HEK293 (cell line): ENCODE measurements at regions not wholly inside any gene's neighbourhood (a gene's known extent, or its start where the extent isn't known, plus 50 kb on each side); places are given as distances from the start of the nearest gene placed in this dataset.

Experiments used
- CTCF ChIA-PET: fragments of 350-600 bp; formaldehyde crosslinking; extraction: SDS; loops from one replicate; lab custom pipeline; 2021; ENCODE audit warnings: antibody characterized with exemption; lab: Yijun Ruan, JAX
- POLR2A ChIA-PET: fragments of 300-600 bp; formaldehyde crosslinking; extraction: SDS; loops from one replicate; lab custom pipeline; 2020; ENCODE audit warnings: antibody characterized with exemption, inconsistent platforms; lab: Yijun Ruan, JAX
- H3K27ac ChIP-seq: fragments of 200-500 bp; sonication (Bioruptor generic); 2 replicates; pipeline ENCODE4 v1.5.1; 2014; ENCODE audit warnings: low read depth, low read length, control low read depth, inconsistent platforms; ENCODE audit errors: extremely low read depth
- H3K36me3 ChIP-seq, 2 experiments: fragments of 200-500 bp in 1 of 2; sonication (Bioruptor generic) in 1 of 2; 1 replicate in 1 of 2; 2 replicates in 1 of 2; pipeline ENCODE4 v1.5.1; 2014 to 2017; ENCODE audit warnings: inconsistent platforms in 2 of 2, low read length in 2 of 2; ENCODE audit not compliant: control insufficient read depth in 2 of 2, insufficient read depth in 1 of 2
- H3K4me1 ChIP-seq: fragments of 200-500 bp; sonication (Bioruptor generic); 2 replicates; pipeline ENCODE4 v1.5.1; 2014; ENCODE audit warnings: mild to moderate bottlenecking, low read length, inconsistent platforms; ENCODE audit not compliant: control insufficient read depth, insufficient read depth
- H3K4me3 ChIP-seq: 2 replicates; pipeline ENCODE4 v1.5.1; 2011; ENCODE audit warnings: low read depth, mild to moderate bottlenecking, control low read depth, low read length, moderate library complexity
- H3K9me3 ChIP-seq: fragments of 200-500 bp; sonication (Bioruptor generic); 2 replicates; pipeline ENCODE4 v1.5.1; 2014; ENCODE audit warnings: low read depth, low read length, inconsistent platforms; ENCODE audit not compliant: control insufficient read depth, insufficient read depth
- BCL11B ChIP-seq: fragments of 450-650 bp; formaldehyde crosslinking; IDR thresholded peaks from 2 replicates; pipeline ENCODE4 v1.5.1; 2016; ENCODE audit warnings: low read depth, missing biosample characterization, missing genetic modification characterization
- FEZF1 ChIP-seq: fragments of 450-650 bp; formaldehyde crosslinking; IDR thresholded peaks from 2 replicates; pipeline ENCODE4 v1.5.1; 2016; ENCODE audit warnings: missing biosample characterization, missing genetic modification characterization
- KLF9 ChIP-seq: fragments of 450-650 bp; formaldehyde crosslinking; IDR thresholded peaks from 2 replicates; pipeline ENCODE4 v1.5.1; 2016; ENCODE audit warnings: missing biosample characterization, missing genetic modification characterization, low read depth
- MEIS1 ChIP-seq: sonication (generic); formaldehyde crosslinking; IDR thresholded peaks from 2 replicates; pipeline ENCODE4 v1.8.1; 2022; ENCODE audit warnings: missing genetic modification reagents, mild to moderate bottlenecking, borderline replicate concordance
- REPIN1 ChIP-seq: fragments of 450-650 bp; formaldehyde crosslinking; IDR thresholded peaks from 2 replicates; pipeline ENCODE4 v1.5.1; 2017; ENCODE audit warnings: missing biosample characterization, missing genetic modification characterization, low read depth
- ZBTB48 ChIP-seq: fragments of 450-650 bp; formaldehyde crosslinking; IDR thresholded peaks from 2 replicates; pipeline ENCODE4 v1.5.1; 2016; ENCODE audit warnings: missing biosample characterization, missing genetic modification characterization
- ZNF19 ChIP-seq: fragments of 450-650 bp; formaldehyde crosslinking; IDR thresholded peaks from 2 replicates; pipeline ENCODE4; 2016; ENCODE audit warnings: missing biosample characterization, missing genetic modification characterization, low read depth
- ZNF214 ChIP-seq: fragments of 450-650 bp; formaldehyde crosslinking; IDR thresholded peaks from 2 replicates; pipeline ENCODE4 v1.5.1; 2017; ENCODE audit warnings: missing biosample characterization, mild to moderate bottlenecking, missing genetic modification characterization, borderline replicate concordance
- ZNF391 ChIP-seq: fragments of 450-650 bp; formaldehyde crosslinking; IDR thresholded peaks from 2 replicates; pipeline ENCODE4 v1.5.1; 2016; ENCODE audit warnings: low read depth, missing biosample characterization, missing genetic modification characterization, borderline replicate concordance
- ZNF416 ChIP-seq: fragments of 450-650 bp; formaldehyde crosslinking; IDR thresholded peaks from 2 replicates; pipeline ENCODE4 v1.5.1; 2016; ENCODE audit warnings: missing biosample characterization, missing genetic modification characterization
- ZNF510 ChIP-seq: fragments of 450-650 bp; formaldehyde crosslinking; IDR thresholded peaks from 2 replicates; pipeline ENCODE4 v1.5.1; 2018; ENCODE audit warnings: mild to moderate bottlenecking, missing genetic modification characterization, missing biosample characterization; ENCODE audit not compliant: insufficient replicate concordance
- ZNF610 ChIP-seq: fragments of 450-650 bp; formaldehyde crosslinking; IDR thresholded peaks from 2 replicates; pipeline ENCODE4 v1.5.1; 2016; ENCODE audit warnings: missing biosample characterization, missing genetic modification characterization, borderline replicate concordance
- ZNF830 ChIP-seq: fragments of 450-650 bp; IDR thresholded peaks from 2 replicates; pipeline ENCODE4 v1.5.0; 2018; ENCODE audit warnings: missing biosample characterization, missing genetic modification characterization, low read depth, mild to moderate bottlenecking, moderate library complexity
- ZSCAN16 ChIP-seq: fragments of 450-650 bp; formaldehyde crosslinking; IDR thresholded peaks from 2 replicates; pipeline ENCODE4 v1.5.1; 2016; ENCODE audit warnings: missing biosample characterization, missing genetic modification characterization
- ZXDB ChIP-seq: fragments of 450-650 bp; formaldehyde crosslinking; IDR thresholded peaks from 2 replicates; pipeline ENCODE4 v1.5.1; 2016; ENCODE audit warnings: missing biosample characterization, missing genetic modification characterization
- TF ChIP-seq, protein P1 (sequence below): fragments of 450-650 bp; formaldehyde crosslinking; IDR thresholded peaks from 2 replicates; pipeline ENCODE4 v1.5.1; 2016; ENCODE audit warnings: missing biosample characterization, missing genetic modification characterization
- TF ChIP-seq, protein P2 (sequence below): fragments of 450-650 bp; formaldehyde crosslinking; IDR thresholded peaks from 2 replicates; pipeline ENCODE4 v1.5.1; 2016; ENCODE audit warnings: missing biosample characterization, missing genetic modification characterization
- TF ChIP-seq, protein P3 (sequence below): fragments of 450-650 bp; formaldehyde crosslinking; IDR thresholded peaks from 2 replicates; pipeline ENCODE4 v1.5.1; 2016; ENCODE audit warnings: missing biosample characterization, missing genetic modification characterization
- TF ChIP-seq, protein P4 (sequence below): fragments of 450-650 bp; formaldehyde crosslinking; IDR thresholded peaks from 2 replicates; pipeline ENCODE4 v1.5.1; 2016; ENCODE audit warnings: missing biosample characterization, missing genetic modification characterization
- TF ChIP-seq, protein P5 (sequence below): fragments of 450-650 bp; formaldehyde crosslinking; IDR thresholded peaks from 2 replicates; pipeline ENCODE4 v1.5.1; 2017; ENCODE audit warnings: missing biosample characterization, missing genetic modification characterization
- TF ChIP-seq, protein P6 (sequence below): fragments of 450-650 bp; formaldehyde crosslinking; IDR thresholded peaks from 2 replicates; pipeline ENCODE4 v1.5.1; 2016; ENCODE audit warnings: missing biosample characterization, missing genetic modification characterization

DNA sequence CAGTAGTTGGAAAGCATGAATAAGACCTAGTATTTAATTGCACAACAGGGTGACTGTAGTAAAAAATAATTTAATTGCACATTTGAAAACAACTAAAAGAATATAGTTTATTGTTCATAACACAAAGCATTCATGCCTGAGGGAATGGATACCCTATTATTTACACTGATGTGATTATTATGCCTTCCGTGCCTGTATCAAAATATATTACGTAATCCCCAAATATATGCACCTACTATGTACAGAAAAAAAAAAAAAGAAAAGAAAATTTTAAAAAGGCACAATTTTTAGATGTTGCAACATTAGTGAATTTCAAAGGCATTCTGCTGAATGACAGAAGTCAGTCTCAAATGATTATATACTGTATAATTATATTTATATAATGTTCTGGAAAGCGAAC, 647.2 kb upstream of the BCHE start (continued):
- TF ChIP-seq, protein P1, sequence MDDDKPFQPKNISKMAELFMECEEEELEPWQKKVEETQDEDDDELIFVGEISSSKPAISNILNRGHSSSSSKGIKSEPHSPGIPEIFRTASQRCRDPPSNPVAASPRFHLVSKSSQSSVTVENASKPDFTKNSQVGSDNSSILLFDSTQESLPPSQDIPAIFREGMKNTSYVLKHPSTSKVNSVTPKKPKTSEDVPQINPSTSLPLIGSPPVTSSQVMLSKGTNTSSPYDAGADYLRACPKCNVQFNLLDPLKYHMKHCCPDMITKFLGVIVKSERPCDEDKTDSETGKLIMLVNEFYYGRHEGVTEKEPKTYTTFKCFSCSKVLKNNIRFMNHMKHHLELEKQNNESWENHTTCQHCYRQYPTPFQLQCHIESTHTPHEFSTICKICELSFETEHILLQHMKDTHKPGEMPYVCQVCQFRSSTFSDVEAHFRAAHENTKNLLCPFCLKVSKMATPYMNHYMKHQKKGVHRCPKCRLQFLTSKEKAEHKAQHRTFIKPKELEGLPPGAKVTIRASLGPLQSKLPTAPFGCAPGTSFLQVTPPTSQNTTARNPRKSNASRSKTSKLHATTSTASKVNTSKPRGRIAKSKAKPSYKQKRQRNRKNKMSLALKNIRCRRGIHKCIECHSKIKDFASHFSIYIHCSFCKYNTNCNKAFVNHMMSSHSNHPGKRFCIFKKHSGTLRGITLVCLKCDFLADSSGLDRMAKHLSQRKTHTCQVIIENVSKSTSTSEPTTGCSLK = no peak

DNA sequence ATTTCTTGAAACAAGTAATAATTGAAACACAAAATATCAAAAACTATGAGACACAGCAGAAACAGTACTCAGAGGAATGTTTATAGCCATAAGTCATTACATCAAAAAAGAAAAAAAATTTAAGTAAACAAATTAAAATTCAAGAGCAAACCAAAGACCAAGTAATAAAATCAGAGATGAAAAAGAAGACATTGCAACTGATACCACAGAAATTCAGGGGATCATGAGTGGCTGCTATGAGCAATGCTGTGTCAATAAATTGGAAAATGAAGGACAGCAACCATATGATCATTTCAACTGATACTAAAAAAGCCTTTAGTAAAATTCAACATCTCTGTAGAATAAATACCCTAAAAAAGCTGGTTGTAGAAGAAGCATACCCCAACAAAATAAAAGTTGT, 644.1 kb upstream of the BCHE start:
- H3K36me3 ChIP-seq = no peaks in the 10 kb centered on the region
- POLR2A ChIA-PET = no interaction called here
- no peak overlapping the region for H3K4me3 ChIP-seq
- H3K4me1 ChIP-seq = no peaks in the 10 kb centered on the region
- no peaks in the 10 kb centered on the region for H3K9me3 ChIP-seq
- CTCF ChIA-PET = no interaction called here
- TF ChIP-seq, protein P2, sequence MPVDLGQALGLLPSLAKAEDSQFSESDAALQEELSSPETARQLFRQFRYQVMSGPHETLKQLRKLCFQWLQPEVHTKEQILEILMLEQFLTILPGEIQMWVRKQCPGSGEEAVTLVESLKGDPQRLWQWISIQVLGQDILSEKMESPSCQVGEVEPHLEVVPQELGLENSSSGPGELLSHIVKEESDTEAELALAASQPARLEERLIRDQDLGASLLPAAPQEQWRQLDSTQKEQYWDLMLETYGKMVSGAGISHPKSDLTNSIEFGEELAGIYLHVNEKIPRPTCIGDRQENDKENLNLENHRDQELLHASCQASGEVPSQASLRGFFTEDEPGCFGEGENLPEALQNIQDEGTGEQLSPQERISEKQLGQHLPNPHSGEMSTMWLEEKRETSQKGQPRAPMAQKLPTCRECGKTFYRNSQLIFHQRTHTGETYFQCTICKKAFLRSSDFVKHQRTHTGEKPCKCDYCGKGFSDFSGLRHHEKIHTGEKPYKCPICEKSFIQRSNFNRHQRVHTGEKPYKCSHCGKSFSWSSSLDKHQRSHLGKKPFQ (tag by site-specific recombination) = no peak
- TF ChIP-seq ZNF830 (tag by site-specific recombination) = no peak
- TF ChIP-seq, protein P3, sequence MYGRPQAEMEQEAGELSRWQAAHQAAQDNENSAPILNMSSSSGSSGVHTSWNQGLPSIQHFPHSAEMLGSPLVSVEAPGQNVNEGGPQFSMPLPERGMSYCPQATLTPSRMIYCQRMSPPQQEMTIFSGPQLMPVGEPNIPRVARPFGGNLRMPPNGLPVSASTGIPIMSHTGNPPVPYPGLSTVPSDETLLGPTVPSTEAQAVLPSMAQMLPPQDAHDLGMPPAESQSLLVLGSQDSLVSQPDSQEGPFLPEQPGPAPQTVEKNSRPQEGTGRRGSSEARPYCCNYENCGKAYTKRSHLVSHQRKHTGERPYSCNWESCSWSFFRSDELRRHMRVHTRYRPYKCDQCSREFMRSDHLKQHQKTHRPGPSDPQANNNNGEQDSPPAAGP (tag by site-specific recombination) = no peak
- TF ChIP-seq ZNF19 = no peak
- no peak for TF ChIP-seq REPIN1 (tag by site-specific recombination)
- TF ChIP-seq ZNF214 (tag by site-specific recombination) = no peak
- no peak overlapping the region for H3K27ac ChIP-seq

DNA sequence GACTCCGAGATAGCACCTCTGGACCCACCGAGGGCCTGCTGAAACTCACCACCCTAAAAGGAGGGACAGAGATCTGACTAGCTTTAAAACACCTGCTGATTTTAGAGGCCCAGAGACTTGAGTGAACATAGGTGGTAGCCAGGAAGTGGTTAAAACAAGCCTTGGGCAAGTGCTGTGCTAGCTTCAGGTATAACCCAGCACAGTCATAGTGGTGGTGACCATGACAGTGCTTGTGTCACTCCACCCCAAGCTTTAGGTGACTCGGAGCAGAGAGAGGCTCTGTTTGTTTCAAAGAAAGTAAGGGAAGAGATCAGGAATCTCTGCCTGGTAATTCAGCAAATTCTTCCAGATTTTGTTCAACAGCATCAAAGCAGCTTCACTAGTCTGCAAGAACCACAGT, 641.1 kb upstream of the BCHE start:
- H3K4me1 ChIP-seq = no peaks in the 10 kb centered on the region
- POLR2A ChIA-PET = no interaction called here
- H3K9me3 ChIP-seq = no peaks in the 10 kb centered on the region
- H3K4me3 ChIP-seq = no peak overlapping the region
- H3K27ac ChIP-seq = no peak overlapping the region
- TF ChIP-seq, protein P4, sequence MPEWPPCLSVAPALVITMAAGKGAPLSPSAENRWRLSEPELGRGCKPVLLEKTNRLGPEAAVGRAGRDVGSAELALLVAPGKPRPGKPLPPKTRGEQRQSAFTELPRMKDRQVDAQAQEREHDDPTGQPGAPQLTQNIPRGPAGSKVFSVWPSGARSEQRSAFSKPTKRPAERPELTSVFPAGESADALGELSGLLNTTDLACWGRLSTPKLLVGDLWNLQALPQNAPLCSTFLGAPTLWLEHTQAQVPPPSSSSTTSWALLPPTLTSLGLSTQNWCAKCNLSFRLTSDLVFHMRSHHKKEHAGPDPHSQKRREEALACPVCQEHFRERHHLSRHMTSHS (tag by site-specific recombination) = no peak
- TF ChIP-seq, protein P5, sequence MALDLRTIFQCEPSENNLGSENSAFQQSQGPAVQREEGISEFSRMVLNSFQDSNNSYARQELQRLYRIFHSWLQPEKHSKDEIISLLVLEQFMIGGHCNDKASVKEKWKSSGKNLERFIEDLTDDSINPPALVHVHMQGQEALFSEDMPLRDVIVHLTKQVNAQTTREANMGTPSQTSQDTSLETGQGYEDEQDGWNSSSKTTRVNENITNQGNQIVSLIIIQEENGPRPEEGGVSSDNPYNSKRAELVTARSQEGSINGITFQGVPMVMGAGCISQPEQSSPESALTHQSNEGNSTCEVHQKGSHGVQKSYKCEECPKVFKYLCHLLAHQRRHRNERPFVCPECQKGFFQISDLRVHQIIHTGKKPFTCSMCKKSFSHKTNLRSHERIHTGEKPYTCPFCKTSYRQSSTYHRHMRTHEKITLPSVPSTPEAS (tag by site-specific recombination) = no peak
- TF ChIP-seq ZXDB (tag by site-specific recombination) (no peak), ZNF416 (tag by site-specific recombination) (no peak), ZNF830 (tag by site-specific recombination) (no peak), MEIS1 (CRISPR knock-in tag) (no peak), BCL11B (tag by site-specific recombination) (no peak), KLF9 (tag by site-specific recombination) (no peak), ZNF510 (tag by site-specific recombination) (no peak), ZBTB48 (no peak), FEZF1 (tag by site-specific recombination) (no peak), ZSCAN16 (tag by site-specific recombination) (no peak), ZNF391 (tag by site-specific recombination) (no peak), ZNF610 (tag by site-specific recombination) (no peak)
- TF ChIP-seq, protein P6, sequence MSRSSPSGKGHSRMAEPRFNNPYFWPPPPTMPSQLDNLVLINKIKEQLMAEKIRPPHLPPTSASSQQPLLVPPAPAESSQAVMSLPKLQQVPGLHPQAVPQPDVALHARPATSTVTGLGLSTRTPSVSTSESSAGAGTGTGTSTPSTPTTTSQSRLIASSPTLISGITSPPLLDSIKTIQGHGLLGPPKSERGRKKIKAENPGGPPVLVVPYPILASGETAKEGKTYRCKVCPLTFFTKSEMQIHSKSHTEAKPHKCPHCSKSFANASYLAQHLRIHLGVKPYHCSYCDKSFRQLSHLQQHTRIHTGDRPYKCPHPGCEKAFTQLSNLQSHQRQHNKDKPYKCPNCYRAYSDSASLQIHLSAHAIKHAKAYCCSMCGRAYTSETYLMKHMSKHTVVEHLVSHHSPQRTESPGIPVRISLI (tag by site-specific recombination) = no peak
- CTCF ChIA-PET = no interaction called here
- no peaks in the 10 kb centered on the region for H3K36me3 ChIP-seq
